ENCODE measurements at regions not wholly inside any gene's neighbourhood (a gene's known extent, or its start where the extent isn't known, plus 50 kb on each side); places are given as distances from the start of the nearest gene placed in this dataset.

DNA sequence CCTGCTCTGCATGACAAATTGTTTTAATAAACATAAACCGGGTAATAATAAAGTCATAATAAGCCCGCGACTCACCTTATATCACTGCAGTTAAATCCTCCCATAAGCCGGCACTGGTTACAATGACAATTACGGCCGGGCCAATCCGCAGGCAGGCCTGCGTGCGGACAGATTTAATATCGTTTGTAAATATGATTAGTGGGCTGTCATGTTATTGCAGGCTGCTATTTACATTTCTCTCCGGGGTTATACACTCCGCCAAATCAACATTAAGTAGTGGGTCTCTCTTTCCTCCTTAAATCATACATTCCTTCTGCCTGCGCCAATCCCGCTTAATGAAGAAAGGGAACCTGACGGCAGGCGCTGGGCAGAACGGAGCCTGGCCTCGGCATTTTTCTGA is 51.8 kb upstream of the LMO1 start:
- TF ChIP-seq CTCF (IDR thresholded peaks at IDR 0.05) (no peak), EZH2 (IDR thresholded peaks at IDR 0.05; ENCODE audit: borderline replicate concordance, insufficient read depth, low read depth, low read length, poor library complexity, severe bottlenecking) (no peak)

Measured in B cell (primary cell).